ENCODE measurements at regions not wholly inside any gene's neighbourhood (a gene's known extent, or its start where the extent isn't known, plus 50 kb on each side); places are given as distances from the start of the nearest gene placed in this dataset.

DNA sequence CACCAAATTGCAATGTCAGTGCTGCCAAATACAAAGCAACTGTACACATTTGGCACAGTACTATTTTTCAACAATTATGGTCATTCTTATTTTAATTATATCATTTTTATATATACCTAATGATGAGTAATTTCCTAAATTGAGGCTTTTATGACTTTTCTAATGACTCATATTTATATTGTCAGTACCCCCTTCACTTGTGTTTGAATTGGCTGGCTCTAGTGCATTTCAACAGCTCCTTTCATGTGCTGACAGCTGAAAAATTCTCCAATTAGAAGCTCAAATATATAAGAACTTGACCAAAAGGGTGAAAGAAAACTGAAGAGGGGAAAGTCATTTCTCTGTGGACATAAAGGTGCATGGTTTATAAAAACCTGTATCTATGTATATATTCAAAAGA is 263.3 kb downstream of the SLITRK1 start:
- TF ChIP-seq CTCF (IDR thresholded peaks at IDR 0.05; ENCODE audit: poor library complexity) (no peak), EZH2phosphoT487 (IDR thresholded peaks at IDR 0.05; ENCODE audit: low read depth, severe bottlenecking, unreplicated experiment) (no peak)

Measured in hepatocyte (in vitro differentiated cells).